ENCODE measurements at regions not wholly inside any gene's neighbourhood (a gene's known extent, or its start where the extent isn't known, plus 50 kb on each side); places are given as distances from the start of the nearest gene placed in this dataset.

- Histone ChIP-seq H3K4me1 (ENCODE audit: insufficient read depth, low read length) (peaks cover 16% of the 10 kb centered on the region), H3K27ac (ENCODE audit: low read depth, low read length) (peak overlapping the region; percentile 16), H3K27me3 (ENCODE audit: control insufficient read depth in 1 of 2, insufficient read depth in 2 of 2, low read length in 2 of 2) (no peaks in the 10 kb centered on the region), H3K9ac (ENCODE audit: low read length) (no peak overlapping the region), H3K4me3 (ENCODE audit: low read depth in 1 of 2, low read length in 2 of 2) (no peak overlapping the region), H3K36me3 (ENCODE audit: insufficient read depth, low read length) (no peaks in the 10 kb centered on the region), H3K9me3 (ENCODE audit: low read length) (no peaks in the 10 kb centered on the region)
Measured at GRCh38 chr10:78295242-78295641, 261.6 kb downstream of the RPS24 start.

GRCh38 chr10:78296785-78297184 is 263.1 kb downstream of the RPS24 start:
- peaks cover 16% of the 10 kb centered on the region for H3K4me1 ChIP-seq (ENCODE audit: insufficient read depth, low read length)
- H3K9me3 ChIP-seq (ENCODE audit: low read length), result no peaks in the 10 kb centered on the region
- no peak overlapping the region for H3K4me3 ChIP-seq (ENCODE audit: low read depth in 1 of 2, low read length in 2 of 2)
- no peak overlapping the region for H3K27ac ChIP-seq (ENCODE audit: low read depth, low read length)
- no peak overlapping the region for H3K9ac ChIP-seq (ENCODE audit: low read length)
- no peaks in the 10 kb centered on the region for H3K27me3 ChIP-seq (ENCODE audit: control insufficient read depth in 1 of 2, insufficient read depth in 2 of 2, low read length in 2 of 2)
- no peaks in the 10 kb centered on the region for H3K36me3 ChIP-seq (ENCODE audit: insufficient read depth, low read length)

- H3K27ac ChIP-seq (ENCODE audit: low read depth, low read length), result peak overlapping the region; percentile 22
- no peaks in the 10 kb centered on the region for H3K27me3 ChIP-seq (ENCODE audit: control insufficient read depth in 1 of 2, insufficient read depth in 2 of 2, low read length in 2 of 2)
- H3K9ac ChIP-seq (ENCODE audit: low read length), result no peak overlapping the region
- H3K4me3 ChIP-seq (ENCODE audit: low read depth in 1 of 2, low read length in 2 of 2), result no peak overlapping the region
- peaks cover 24% of the 10 kb centered on the region for H3K4me1 ChIP-seq (ENCODE audit: insufficient read depth, low read length)
- H3K36me3 ChIP-seq (ENCODE audit: insufficient read depth, low read length), result no peaks in the 10 kb centered on the region
- no peaks in the 10 kb centered on the region for H3K9me3 ChIP-seq (ENCODE audit: low read length)
Measured at GRCh38 chr10:78297997-78298396, 264.3 kb downstream of the RPS24 start.

- Histone ChIP-seq H3K36me3 (ENCODE audit: insufficient read depth, low read length) (no peaks in the 10 kb centered on the region), H3K4me1 (ENCODE audit: insufficient read depth, low read length) (peaks cover 28% of the 10 kb centered on the region), H3K27me3 (ENCODE audit: control insufficient read depth in 1 of 2, insufficient read depth in 2 of 2, low read length in 2 of 2) (no peaks in the 10 kb centered on the region), H3K27ac (ENCODE audit: low read depth, low read length) (no peak overlapping the region), H3K9me3 (ENCODE audit: low read length) (no peaks in the 10 kb centered on the region), H3K9ac (ENCODE audit: low read length) (no peak overlapping the region), H3K4me3 (ENCODE audit: low read depth in 1 of 2, low read length in 2 of 2) (no peak overlapping the region)
Measured at GRCh38 chr10:78298835-78299234, 265.2 kb downstream of the RPS24 start.

GRCh38 chr10:78299851-78300468 is 266.3 kb downstream of the RPS24 start:
- Histone ChIP-seq H3K27ac (ENCODE audit: low read depth, low read length) (no peak overlapping the region), H3K9ac (ENCODE audit: low read length) (no peak overlapping the region), H3K4me1 (ENCODE audit: insufficient read depth, low read length) (peaks cover 25% of the 10 kb centered on the region), H3K27me3 (ENCODE audit: control insufficient read depth in 1 of 2, insufficient read depth in 2 of 2, low read length in 2 of 2) (no peaks in the 10 kb centered on the region), H3K4me3 (ENCODE audit: low read depth in 1 of 2, low read length in 2 of 2) (no peak overlapping the region), H3K9me3 (ENCODE audit: low read length) (no peaks in the 10 kb centered on the region), H3K36me3 (ENCODE audit: insufficient read depth, low read length) (no peaks in the 10 kb centered on the region)

GRCh38 chr10:78300526-78300925 is 266.9 kb downstream of the RPS24 start:
- no peaks in the 10 kb centered on the region for H3K9me3 ChIP-seq (ENCODE audit: low read length)
- H3K4me1 ChIP-seq (ENCODE audit: insufficient read depth, low read length), result peaks cover 24% of the 10 kb centered on the region
- no peak overlapping the region for H3K4me3 ChIP-seq (ENCODE audit: low read depth in 1 of 2, low read length in 2 of 2)
- no peak overlapping the region for H3K27ac ChIP-seq (ENCODE audit: low read depth, low read length)
- no peak overlapping the region for H3K9ac ChIP-seq (ENCODE audit: low read length)
- no peaks in the 10 kb centered on the region for H3K36me3 ChIP-seq (ENCODE audit: insufficient read depth, low read length)
- no peaks in the 10 kb centered on the region for H3K27me3 ChIP-seq (ENCODE audit: control insufficient read depth in 1 of 2, insufficient read depth in 2 of 2, low read length in 2 of 2)

GRCh38 chr10:78301481-78301880 is 267.8 kb downstream of the RPS24 start:
- H3K4me1 ChIP-seq (ENCODE audit: insufficient read depth, low read length), result peaks cover 31% of the 10 kb centered on the region
- H3K36me3 ChIP-seq (ENCODE audit: insufficient read depth, low read length), result no peaks in the 10 kb centered on the region
- H3K27me3 ChIP-seq (ENCODE audit: control insufficient read depth in 1 of 2, insufficient read depth in 2 of 2, low read length in 2 of 2), result no peaks in the 10 kb centered on the region
- H3K27ac ChIP-seq (ENCODE audit: low read depth, low read length), result no peak overlapping the region
- no peaks in the 10 kb centered on the region for H3K9me3 ChIP-seq (ENCODE audit: low read length)
- no peak overlapping the region for H3K4me3 ChIP-seq (ENCODE audit: low read depth in 1 of 2, low read length in 2 of 2)
- no peak overlapping the region for H3K9ac ChIP-seq (ENCODE audit: low read length)

- H3K9me3 ChIP-seq (ENCODE audit: low read length), result no peaks in the 10 kb centered on the region
- no peaks in the 10 kb centered on the region for H3K27me3 ChIP-seq (ENCODE audit: control insufficient read depth in 1 of 2, insufficient read depth in 2 of 2, low read length in 2 of 2)
- H3K4me1 ChIP-seq (ENCODE audit: insufficient read depth, low read length), result peaks cover 31% of the 10 kb centered on the region
- no peaks in the 10 kb centered on the region for H3K36me3 ChIP-seq (ENCODE audit: insufficient read depth, low read length)
- peak overlapping the region; percentile 69 for H3K9ac ChIP-seq (ENCODE audit: low read length)
- peak overlapping the region in 1 of 2 donors; percentile 59 for H3K4me3 ChIP-seq (ENCODE audit: low read depth in 1 of 2, low read length in 2 of 2)
- H3K27ac ChIP-seq (ENCODE audit: low read depth, low read length), result peak overlapping the region; percentile 94
Measured at GRCh38 chr10:78301891-78302738, 268.5 kb downstream of the RPS24 start.

- no peaks in the 10 kb centered on the region for H3K9me3 ChIP-seq (ENCODE audit: low read length)
- peak overlapping the region; percentile 59 to 61 for H3K4me3 ChIP-seq (ENCODE audit: low read depth in 1 of 2, low read length in 2 of 2)
- peak overlapping the region; percentile 69 for H3K9ac ChIP-seq (ENCODE audit: low read length)
- H3K27ac ChIP-seq (ENCODE audit: low read depth, low read length), result peak overlapping the region; percentile 94
- H3K4me1 ChIP-seq (ENCODE audit: insufficient read depth, low read length), result peaks cover 31% of the 10 kb centered on the region
- H3K27me3 ChIP-seq (ENCODE audit: control insufficient read depth in 1 of 2, insufficient read depth in 2 of 2, low read length in 2 of 2), result no peaks in the 10 kb centered on the region
- no peaks in the 10 kb centered on the region for H3K36me3 ChIP-seq (ENCODE audit: insufficient read depth, low read length)
Measured at GRCh38 chr10:78302739-78302988, 269.0 kb downstream of the RPS24 start.

GRCh38 chr10:78302989-78303854 is 269.6 kb downstream of the RPS24 start:
- no peaks in the 10 kb centered on the region for H3K9me3 ChIP-seq (ENCODE audit: low read length)
- H3K4me3 ChIP-seq (ENCODE audit: low read depth in 1 of 2, low read length in 2 of 2), result peak overlapping the region; percentile 59 to 61
- H3K4me1 ChIP-seq (ENCODE audit: insufficient read depth, low read length), result peaks cover 31% of the 10 kb centered on the region
- no peaks in the 10 kb centered on the region for H3K27me3 ChIP-seq (ENCODE audit: control insufficient read depth in 1 of 2, insufficient read depth in 2 of 2, low read length in 2 of 2)
- peak overlapping the region; percentile 94 for H3K27ac ChIP-seq (ENCODE audit: low read depth, low read length)
- H3K36me3 ChIP-seq (ENCODE audit: insufficient read depth, low read length), result no peaks in the 10 kb centered on the region
- peak overlapping the region; percentile 69 for H3K9ac ChIP-seq (ENCODE audit: low read length)
